ENCODE measurements at regions not wholly inside any gene's neighbourhood (a gene's known extent, or its start where the extent isn't known, plus 50 kb on each side); places are given as distances from the start of the nearest gene placed in this dataset.
"Not testable (repeated sequence)": the region's sequence is repeated elsewhere in the genome, so short reads cannot be mapped to it uniquely, and the experiment has no call there.

DNA sequence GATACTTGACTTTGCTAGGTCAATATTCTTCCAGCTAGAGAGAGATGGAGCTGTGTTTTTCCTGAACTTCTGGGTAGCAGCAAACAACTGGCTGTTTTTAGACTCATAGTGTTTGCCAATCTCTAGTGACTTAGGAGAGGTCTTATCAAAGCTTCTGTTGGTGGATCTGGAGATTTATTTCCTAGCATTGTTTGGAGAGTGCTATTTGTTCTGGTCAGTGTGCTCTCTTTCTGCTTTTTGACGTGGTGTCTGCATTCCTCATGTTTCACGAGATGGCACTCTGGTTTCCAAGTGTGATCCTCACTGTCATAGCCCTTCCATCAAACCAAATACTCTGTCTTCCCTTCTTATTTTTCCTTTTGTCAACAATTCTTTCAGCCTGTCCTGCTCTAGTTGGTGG, 88.6 kb upstream of the DAZL start:
- Mint-ChIP-seq H3K27ac (no peak overlapping the region), H3K4me3 (no peak overlapping the region), H3K4me1 (no peaks in the 10 kb centered on the region), H3K36me3 (no peaks in the 10 kb centered on the region), H3K9me3 (no peaks in the 10 kb centered on the region)
- ATAC-seq (no peak), DNase-seq (ENCODE audit: low spot score in 2 of 2) (no peak)

GRCh38 chr3:16695710-16696109, 90.5 kb upstream of the DAZL start:
- H3K36me3 Mint-ChIP-seq: no peaks in the 10 kb centered on the region
- no peaks in the 10 kb centered on the region for H3K4me1 Mint-ChIP-seq
- ATAC-seq (no peak), DNase-seq (ENCODE audit: low spot score in 2 of 2) (no peak)
- no peak overlapping the region for H3K27ac Mint-ChIP-seq
- no peak overlapping the region for H3K4me3 Mint-ChIP-seq
- H3K9me3 Mint-ChIP-seq: no peaks in the 10 kb centered on the region

- Mint-ChIP-seq H3K4me3 (no peak overlapping the region), H3K36me3 (no peaks in the 10 kb centered on the region), H3K4me1 (no peaks in the 10 kb centered on the region), H3K27ac (no peak overlapping the region), H3K9me3 (no peaks in the 10 kb centered on the region)
- DNase-seq (ENCODE audit: low spot score in 2 of 2) (no peak), ATAC-seq (no peak)
These were observed 92.4 kb upstream of the DAZL start for GRCh38 chr3:16697443-16698147.

- Mint-ChIP-seq H3K4me3 (no peak overlapping the region), H3K36me3 (no peaks in the 10 kb centered on the region), H3K9me3 (no peaks in the 10 kb centered on the region), H3K27ac (no peak overlapping the region), H3K4me1 (no peaks in the 10 kb centered on the region)
- DNase-seq (ENCODE audit: low spot score in 2 of 2) (no peak), ATAC-seq (no peak)
These were observed 95.4 kb upstream of the DAZL start for GRCh38 chr3:16700651-16701050.

DNA sequence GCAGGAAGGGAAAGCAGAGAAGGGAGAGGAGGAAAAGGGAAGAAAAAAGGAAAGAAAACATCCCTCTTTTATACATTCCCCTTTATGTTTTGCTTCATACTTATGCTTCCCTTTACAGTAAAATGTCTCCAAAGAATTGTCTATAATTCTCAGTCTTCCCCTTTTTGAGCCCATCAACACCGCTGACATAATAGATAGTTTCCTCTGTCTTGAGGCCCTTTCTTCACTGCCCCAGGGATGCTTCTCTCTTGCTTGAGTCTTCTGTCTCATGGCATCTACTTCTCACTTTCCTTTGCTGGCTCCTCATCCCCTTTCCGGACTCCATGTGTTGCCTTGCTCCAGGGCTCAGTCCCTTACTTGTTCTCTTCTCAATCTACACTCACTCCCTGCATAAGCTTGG, 99.7 kb upstream of the DAZL start:
- Mint-ChIP-seq H3K4me1 (no peaks in the 10 kb centered on the region), H3K36me3 (no peaks in the 10 kb centered on the region), H3K9me3 (no peaks in the 10 kb centered on the region), H3K27ac (no peak overlapping the region), H3K4me3 (no peak overlapping the region)
- ATAC-seq (no peak), DNase-seq (ENCODE audit: low spot score in 2 of 2) (no peak)

GRCh38 chr3:16707260-16707659, 102.0 kb upstream of the DAZL start:
- Mint-ChIP-seq H3K4me3 (no peak overlapping the region), H3K9me3 (peaks cover 4% of the 10 kb centered on the region), H3K27ac (no peak overlapping the region), H3K36me3 (no peaks in the 10 kb centered on the region), H3K4me1 (no peaks in the 10 kb centered on the region)
- DNase-seq (ENCODE audit: low spot score in 2 of 2) (no peak), ATAC-seq (no peak)

GRCh38 chr3:16708285-16708684, 103.1 kb upstream of the DAZL start:
- no peak for DNase-seq (ENCODE audit: low spot score in 2 of 2)
- Mint-ChIP-seq H3K36me3 (no peaks in the 10 kb centered on the region), H3K9me3 (peaks cover 13% of the 10 kb centered on the region)

DNA sequence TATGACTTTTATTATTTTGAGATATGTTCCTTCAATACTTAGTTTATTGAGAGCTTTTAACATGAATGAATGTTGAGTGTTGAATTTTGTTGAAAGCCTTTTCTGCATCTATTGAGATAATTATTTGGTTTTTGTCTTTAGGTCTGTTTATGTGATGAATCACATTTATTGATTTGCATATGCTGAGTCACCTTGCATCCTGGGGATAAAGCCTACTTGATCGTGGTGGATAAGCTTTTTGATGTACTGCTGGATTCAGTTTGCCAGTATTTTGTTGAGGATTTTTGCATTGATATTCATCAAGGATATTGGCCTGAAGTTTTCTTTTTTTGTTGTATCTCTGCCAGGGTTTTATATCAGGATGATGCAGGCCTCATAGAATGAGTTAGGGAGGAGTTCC, 106.5 kb upstream of the DAZL start:
- not testable (repeated sequence) for ATAC-seq; H3K4me3 Mint-ChIP-seq; H3K36me3 Mint-ChIP-seq; H3K4me1 Mint-ChIP-seq; H3K27ac Mint-ChIP-seq; DNase-seq (ENCODE audit: low spot score in 2 of 2)
- peaks cover 21% of the 10 kb centered on the region for H3K9me3 Mint-ChIP-seq

More at GRCh38 chr3:16708285-16708684, 103.1 kb upstream of the DAZL start:
- no peak for ATAC-seq
- Mint-ChIP-seq H3K4me1 (no peaks in the 10 kb centered on the region), H3K4me3 (no peak overlapping the region), H3K27ac (no peak overlapping the region)

- peaks cover 3% of the 10 kb centered on the region for H3K4me1 Mint-ChIP-seq
- H3K27ac Mint-ChIP-seq: no peak overlapping the region
- no peak overlapping the region for H3K4me3 Mint-ChIP-seq
- ATAC-seq (no peak), DNase-seq (ENCODE audit: low spot score in 2 of 2) (no peak)
- H3K9me3 Mint-ChIP-seq: peaks cover 21% of the 10 kb centered on the region
- H3K36me3 Mint-ChIP-seq: no peaks in the 10 kb centered on the region
These were observed 110.1 kb upstream of the DAZL start for GRCh38 chr3:16715281-16715680.

DNA sequence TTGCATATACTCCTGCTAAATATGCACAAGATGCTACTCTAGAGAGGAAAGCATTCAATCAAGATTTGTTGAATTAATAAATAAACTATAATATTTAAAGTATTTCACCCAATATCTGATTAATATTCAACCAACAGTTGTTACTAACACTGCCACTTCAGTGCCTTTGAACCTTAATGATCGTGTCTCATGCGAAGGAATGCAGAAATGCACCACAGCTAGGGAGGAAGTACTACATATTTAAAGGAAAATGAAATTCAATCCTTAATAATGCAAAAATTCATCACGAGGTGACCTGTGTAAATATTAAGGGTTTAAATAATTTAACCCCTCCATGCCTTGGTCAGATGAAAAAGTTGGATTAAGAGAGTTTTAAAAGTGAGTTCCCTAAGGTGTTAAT, 114.2 kb upstream of the DAZL start:
- DNase-seq (ENCODE audit: low spot score in 2 of 2) (no peak), ATAC-seq (no peak)
- Mint-ChIP-seq H3K27ac (no peak overlapping the region), H3K4me3 (no peak overlapping the region), H3K36me3 (no peaks in the 10 kb centered on the region), H3K4me1 (peaks cover 7% of the 10 kb centered on the region), H3K9me3 (no peaks in the 10 kb centered on the region)

- Mint-ChIP-seq H3K36me3 (no peaks in the 10 kb centered on the region), H3K4me3 (no peak overlapping the region), H3K27ac (no peak overlapping the region), H3K9me3 (peaks cover 2% of the 10 kb centered on the region), H3K4me1 (peaks cover 7% of the 10 kb centered on the region)
- no peak for DNase-seq (ENCODE audit: low spot score in 2 of 2)
- ATAC-seq: peak; percentile 48
These were observed 115.2 kb upstream of the DAZL start for GRCh38 chr3:16720367-16720940.

DNA sequence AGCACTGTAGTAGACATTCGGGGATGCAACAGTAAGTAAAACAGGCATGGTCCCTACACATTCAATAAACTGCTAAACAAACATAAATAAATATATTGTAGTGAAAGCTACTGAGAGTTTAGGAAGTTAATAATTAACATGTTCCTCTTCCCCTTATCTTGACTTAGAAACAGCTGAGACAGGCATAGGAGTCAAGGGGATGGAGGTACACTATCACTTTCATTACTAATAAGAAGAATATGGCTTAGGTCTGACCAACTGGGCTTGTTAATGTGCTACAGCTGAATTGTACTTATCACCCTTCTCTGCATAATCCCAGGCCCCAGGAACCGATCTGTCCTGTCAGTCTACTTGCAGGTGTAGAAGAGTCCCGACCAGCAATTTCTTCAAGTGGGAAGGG, 116.3 kb upstream of the DAZL start:
- Mint-ChIP-seq H3K27ac (no peak overlapping the region), H3K4me1 (peaks cover 7% of the 10 kb centered on the region), H3K36me3 (no peaks in the 10 kb centered on the region), H3K9me3 (peaks cover 2% of the 10 kb centered on the region), H3K4me3 (no peak overlapping the region)
- no peak for DNase-seq (ENCODE audit: low spot score in 2 of 2)
- no peak for ATAC-seq

GRCh38 chr3:16723978-16724377, 118.8 kb upstream of the DAZL start:
- Mint-ChIP-seq H3K9me3 (peaks cover 2% of the 10 kb centered on the region), H3K4me1 (peaks cover 7% of the 10 kb centered on the region), H3K4me3 (no peak overlapping the region), H3K27ac (no peak overlapping the region), H3K36me3 (no peaks in the 10 kb centered on the region)
- ATAC-seq: no peak
- DNase-seq (ENCODE audit: low spot score in 2 of 2): no peak

DNA sequence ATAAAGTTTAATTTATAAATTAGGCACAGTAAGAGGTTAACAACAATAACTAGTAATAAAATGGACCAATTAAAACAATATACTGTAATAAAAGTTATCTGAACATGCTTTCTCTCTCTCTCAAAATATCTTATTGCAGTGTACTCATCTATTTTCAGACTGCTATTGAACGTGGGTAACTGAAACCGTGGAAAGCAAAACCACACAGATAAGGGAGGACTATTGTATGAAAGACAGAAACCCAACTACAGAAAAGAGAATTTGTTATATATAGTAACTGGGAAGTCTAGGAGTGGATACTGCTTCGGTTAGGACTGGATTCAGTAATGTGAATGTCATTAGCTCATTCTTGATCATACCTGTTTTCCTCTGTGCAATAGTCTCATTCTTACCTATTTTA, 119.3 kb upstream of the DAZL start:
- H3K4me1 Mint-ChIP-seq: peaks cover 7% of the 10 kb centered on the region
- H3K36me3 Mint-ChIP-seq: no peaks in the 10 kb centered on the region
- H3K4me3 Mint-ChIP-seq: no peak overlapping the region
- ATAC-seq: no peak
- DNase-seq (ENCODE audit: low spot score in 2 of 2): no peak
- no peak overlapping the region for H3K27ac Mint-ChIP-seq
- H3K9me3 Mint-ChIP-seq: peaks cover 2% of the 10 kb centered on the region

DNA sequence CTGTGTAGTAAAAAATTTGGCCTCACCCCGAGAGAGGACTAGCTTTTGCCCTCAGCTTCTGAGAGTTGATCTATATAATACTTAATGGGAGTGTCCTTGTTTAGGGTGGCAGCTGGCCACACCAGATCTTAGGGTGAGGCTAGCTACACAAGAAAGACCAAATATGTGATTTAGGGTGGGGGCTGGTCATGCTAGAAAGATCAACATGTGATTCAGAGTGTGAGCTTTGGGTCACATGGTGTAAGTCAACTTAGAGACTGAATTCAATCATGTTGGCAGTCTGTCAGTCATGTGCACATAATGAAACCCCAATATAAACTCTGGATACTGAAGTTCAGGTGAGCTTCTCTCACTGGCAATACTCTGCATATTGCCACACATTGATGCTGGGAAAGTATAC, 120.7 kb upstream of the DAZL start:
- ATAC-seq (no peak), DNase-seq (ENCODE audit: low spot score in 2 of 2) (no peak)
- Mint-ChIP-seq H3K4me3 (no peak overlapping the region), H3K4me1 (no peaks in the 10 kb centered on the region), H3K9me3 (peaks cover 2% of the 10 kb centered on the region), H3K27ac (no peak overlapping the region), H3K36me3 (no peaks in the 10 kb centered on the region)

Data from stimulated activated effector memory CD8-positive, alpha-beta T cell treated with anti-CD3 and anti-CD28 coated beads, Interleukin-12 subunit alpha, Interleukin-12 subunit beta, amount 100 ng/mL, for 72 hours (primary cell).